Ovary (tissue), 3 donors: ENCODE measurements at regions not wholly inside any gene's neighbourhood (a gene's known extent, or its start where the extent isn't known, plus 50 kb on each side); places are given as distances from the start of the nearest gene placed in this dataset.

Source experiments
- CTCF ChIP-seq, 3 donors: fragments of 450-650 bp in 2 of 3; fragments of 200-600 bp in 1 of 3; IDR thresholded peaks; one replicate each; pipeline versions ENCODE4 v1.5.1 to v1.8.0; 2016 to 2022; ENCODE audit warnings: antibody characterized with exemption in 3 of 3, mild to moderate bottlenecking in 1 of 3
- POLR2A ChIP-seq: fragments of 450-650 bp; IDR thresholded peaks from one replicate; pipeline ENCODE4 v1.6.1; 2017; ENCODE audit warnings: antibody characterized with exemption, mild to moderate bottlenecking, moderate library complexity
- donor health status: DM: no; HTN: no; CAD: no.

GRCh38 chr10:85547460-85548023 lies 819.1 kb downstream of the GRID1 start:
- TF ChIP-seq CTCF (IDR thresholded peaks at IDR 0.05) (no peak), POLR2A (no peak)
